CD1c-positive myeloid dendritic cell (primary cell): ENCODE measurements at regions not wholly inside any gene's neighbourhood (a gene's known extent, or its start where the extent isn't known, plus 50 kb on each side); places are given as distances from the start of the nearest gene placed in this dataset.

Experiments
- DNase-seq: peaks from one replicate; pipeline ENCODE4 v3.0.0-alpha.2; 2016; ENCODE audit errors: extremely low spot score

DNA sequence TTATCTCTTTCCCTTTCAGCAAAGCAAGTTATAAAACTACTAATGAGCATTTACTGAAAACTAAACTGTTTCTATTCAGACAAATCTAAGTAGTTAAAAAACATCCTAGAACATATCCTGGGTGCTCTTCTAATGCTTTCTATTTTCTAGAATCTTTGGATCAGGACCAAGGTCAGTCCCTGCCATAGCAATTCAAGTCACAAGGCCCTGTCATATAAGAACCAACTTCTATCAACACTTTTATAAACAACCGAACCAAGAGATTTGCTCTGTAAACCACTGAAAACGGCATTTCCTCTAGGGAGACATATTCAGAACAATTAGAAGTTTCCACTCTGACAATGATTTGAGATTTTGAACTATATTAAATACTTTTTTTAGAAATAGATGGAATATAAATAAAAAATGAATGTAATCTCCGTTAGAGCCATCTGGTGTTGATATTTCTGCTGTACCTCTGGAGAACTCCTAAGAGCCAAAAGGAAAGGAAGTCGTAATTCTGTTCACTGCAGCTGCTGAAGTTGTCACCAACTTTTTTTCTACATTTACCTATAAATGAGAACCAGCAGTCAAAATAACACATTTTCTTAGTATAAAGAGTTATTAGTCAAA lies 51.4 kb upstream of the LGSN start:
- DNase-seq, result no peak

GRCh38 chr6:63372951-63373533 lies 53.3 kb upstream of the LGSN start:
- DNase-seq, result no peak

DNA sequence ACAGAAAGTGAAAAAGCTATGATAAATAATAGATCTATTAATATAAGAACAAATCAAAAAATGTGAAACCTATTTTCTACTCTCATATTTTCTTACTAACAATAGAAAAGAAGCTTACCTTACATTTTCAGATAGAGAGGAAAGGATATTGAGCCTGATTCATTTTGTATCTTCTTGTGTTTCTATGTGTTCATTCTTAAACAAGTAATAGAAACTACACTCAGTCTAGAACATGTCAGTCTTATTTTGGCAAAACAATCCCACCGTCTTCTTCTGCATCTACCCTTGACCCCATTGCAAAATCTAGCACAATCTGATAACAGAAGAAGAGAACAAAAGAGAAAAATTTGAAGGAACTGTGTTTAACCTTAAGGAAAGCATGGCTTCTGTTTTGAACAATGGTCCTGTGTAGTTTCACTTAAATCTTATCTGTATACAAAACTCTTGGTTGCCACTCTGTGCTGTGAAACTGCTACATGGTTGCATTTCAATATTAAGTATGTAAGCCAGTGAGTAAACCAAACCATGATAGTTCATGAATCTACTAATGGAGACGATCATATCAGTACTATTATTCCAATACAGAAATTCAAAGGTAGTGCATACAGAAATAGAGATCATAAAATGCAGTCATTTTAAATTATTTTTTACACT lies 69.5 kb upstream of the LGSN start:
- no peak for DNase-seq

- DNase-seq, result no peak
These were observed 71.6 kb upstream of the LGSN start for GRCh38 chr6:63391203-63391970.

DNA sequence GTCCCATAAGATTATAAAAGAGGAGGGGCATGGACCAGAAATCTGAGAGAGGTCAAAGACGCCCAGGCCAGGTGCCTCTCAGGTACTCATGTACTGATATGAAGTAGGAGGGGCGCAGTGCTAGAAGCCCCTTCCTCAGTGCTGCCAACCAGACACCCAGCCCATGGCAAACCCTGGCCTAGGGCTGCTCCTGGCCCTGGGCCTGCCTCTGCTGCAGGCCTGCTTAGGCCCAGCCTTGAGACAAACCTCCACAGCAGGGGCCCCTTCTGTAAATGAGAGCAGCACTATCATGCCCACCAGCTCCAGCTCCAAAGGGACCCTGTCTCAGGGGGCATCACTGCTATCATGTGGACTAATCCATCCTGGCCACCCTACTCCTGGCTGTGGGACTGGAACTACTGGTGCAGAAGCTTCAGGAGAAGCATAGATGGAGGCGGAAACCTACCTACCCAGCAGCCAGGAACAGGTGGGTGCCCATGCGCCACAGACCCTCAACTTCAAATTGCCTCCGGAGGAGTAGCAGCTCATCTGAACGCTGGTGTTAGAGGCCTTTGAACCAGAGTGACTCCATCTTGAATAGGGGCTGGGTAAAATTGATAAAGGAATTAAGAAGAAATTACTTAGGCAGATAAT lies 72.4 kb upstream of the LGSN start:
- no peak for DNase-seq

- no peak for DNase-seq
These were observed 75.0 kb upstream of the LGSN start for GRCh38 chr6:63394656-63395308.

DNA sequence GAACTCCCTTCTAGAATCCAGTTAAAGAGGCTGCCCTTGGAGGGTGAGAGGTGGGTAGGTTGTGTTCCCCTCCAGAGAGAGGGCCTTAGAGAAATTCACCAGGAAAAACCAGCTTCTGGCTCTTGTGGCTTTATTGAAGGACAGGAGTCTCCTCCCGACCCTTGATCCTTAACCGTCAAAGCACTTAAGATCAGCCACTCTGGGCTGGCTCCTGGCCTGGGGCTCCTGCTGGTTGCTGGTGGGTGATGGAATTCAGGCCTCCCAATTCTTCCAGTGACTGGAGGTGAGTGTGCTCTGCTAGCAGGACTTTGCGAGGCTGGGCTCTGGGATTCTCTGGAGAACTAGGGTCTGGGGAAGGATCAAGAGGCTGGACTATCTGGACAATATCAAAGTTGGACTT lies 75.6 kb upstream of the LGSN start:
- DNase-seq, result no peak

DNA sequence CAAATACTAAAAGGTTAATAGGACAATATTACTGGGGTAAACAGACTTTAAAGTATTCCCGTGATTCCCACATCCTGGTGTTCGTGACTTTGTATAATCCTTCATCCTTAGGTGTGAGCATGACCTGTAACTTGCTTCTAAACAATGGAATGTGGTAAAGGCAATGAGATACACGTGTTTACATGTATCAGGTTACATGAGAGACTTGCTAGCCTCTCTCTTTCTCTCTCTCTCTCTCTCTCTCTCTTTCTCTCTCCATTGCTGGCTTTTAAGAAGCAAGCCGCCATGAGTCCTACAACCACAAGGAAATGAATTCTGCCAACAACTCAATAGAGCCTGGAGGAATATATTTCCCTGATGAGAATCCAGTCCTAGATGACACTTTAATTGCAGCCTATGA lies 83.9 kb upstream of the LGSN start:
- DNase-seq, result no peak

DNA sequence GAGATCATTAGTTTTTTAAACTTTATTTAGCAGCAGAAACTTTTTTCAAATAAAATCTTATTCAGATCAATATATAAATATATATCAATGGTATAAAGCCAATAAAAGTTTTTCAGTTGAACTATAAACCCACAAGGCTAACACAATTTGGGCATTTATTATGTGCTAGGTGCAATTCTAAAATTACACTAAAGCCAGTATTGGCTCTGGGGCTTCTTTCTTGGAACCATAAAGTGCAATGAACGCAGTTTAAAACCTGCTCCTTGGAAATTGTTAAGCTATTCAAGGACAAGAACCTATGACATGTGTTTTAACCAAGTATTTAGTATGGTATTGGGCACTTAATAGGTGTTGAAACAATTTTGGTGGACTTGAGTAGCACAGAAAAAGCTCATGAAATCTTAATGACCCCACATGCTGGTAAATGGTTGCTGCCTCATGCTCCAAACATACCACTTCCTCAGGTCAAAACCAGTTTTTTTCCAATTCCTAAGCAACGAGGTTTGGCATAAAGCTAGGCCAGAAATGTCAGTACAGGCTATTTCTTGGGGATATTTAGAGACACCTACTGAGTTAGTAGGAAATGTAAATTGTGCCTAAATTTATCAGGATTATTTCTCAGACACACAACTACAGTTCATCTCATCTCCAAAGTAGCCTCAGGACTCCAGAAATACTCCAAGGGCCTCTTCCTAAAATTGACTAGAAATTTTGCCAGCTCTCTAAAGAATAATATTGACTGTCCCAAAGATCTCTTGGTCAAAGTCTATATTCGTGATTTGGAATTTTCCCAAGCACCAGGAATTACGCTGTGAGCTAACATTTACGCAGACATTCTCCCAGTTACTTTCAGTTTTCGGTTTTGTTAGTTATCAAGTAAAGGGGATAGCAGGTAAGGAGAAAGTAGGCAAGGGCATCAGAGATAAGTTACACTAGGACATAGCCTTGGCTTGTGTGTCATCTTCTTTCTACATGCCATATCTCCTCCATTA lies 90.9 kb upstream of the LGSN start:
- DNase-seq, result no peak

- DNase-seq, result no peak
These were observed 95.5 kb upstream of the LGSN start for GRCh38 chr6:63415286-63415685.

DNA sequence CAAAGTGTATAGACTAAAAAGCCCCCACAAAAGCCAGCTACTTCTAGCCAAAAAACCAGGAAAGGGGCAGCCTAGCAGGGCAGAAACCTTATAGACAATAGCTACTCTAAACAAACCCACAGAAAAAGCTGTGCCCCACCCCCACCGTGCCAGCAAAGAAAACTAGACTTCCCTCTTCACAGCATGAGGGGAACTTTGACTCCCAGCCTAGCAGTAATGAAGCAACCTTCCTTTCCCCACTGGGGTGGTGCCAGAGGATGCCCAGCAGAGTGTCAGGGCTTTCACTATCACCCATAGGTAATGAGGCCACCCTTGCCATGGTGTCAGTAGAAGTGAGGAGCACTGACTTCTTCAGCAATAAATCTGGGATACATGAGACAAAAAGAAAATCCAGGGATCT lies 99.0 kb upstream of the LGSN start:
- DNase-seq, result peak; percentile 8

DNA sequence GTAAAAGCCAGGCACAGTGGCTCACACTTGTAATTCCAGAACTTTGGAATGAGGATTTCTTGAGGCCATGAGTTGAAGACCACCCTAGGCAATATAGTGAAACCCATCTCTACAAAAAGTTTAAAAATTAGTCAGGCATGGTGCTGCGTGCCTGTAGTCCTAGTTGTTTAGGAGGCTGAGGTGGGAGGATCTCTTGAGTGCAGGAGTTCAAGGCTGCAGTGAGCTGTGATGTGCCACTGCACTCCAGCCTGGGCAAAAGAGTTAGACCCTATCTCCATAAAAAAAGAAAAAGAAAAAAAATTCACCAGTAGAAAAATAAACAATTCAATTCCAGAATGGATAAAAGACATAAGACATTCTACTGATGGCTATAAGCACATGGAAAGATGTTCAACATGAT lies 104.9 kb upstream of the LGSN start:
- DNase-seq, result no peak

- no peak for DNase-seq
These were observed 105.7 kb upstream of the LGSN start for GRCh38 chr6:63425493-63425892.

DNA sequence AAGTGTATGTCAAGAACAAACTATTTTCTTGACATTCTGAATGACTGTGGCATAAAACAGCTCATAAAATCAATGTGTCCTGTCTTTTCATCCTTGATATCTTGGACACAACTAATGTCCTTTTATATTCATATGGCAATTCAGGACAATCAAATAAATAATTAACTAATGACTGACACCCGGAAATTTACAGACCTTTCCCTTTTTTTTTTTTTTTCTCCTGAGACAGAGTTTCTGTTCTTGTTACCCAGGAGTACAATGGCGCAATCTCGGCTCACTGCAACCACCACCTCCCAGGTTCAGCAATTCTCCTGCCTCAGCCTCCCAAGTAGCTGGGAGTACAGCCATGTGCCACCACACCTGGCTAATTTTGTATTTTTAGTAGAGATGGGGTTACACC lies 107.1 kb upstream of the LGSN start:
- DNase-seq, result no peak

DNA sequence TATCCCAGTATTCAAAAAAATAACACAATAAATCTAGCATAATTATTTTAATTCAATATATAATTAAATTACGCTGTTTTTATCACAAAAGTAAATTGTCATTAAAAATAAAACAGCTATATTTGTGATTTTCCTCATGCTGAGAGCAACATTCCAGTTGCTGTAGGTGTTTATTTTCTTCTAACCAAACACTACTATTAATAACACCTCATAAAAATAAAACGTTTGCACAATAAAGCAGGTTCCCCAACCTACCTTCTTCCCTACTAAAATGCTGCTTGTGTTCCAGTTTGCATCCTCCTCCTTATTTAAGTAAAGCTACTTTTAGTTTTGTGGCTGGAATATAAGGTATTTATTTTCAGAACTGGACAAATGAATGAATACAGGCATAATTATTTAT lies 108.2 kb upstream of the LGSN start:
- DNase-seq, result no peak

- no peak for DNase-seq
These were observed 111.3 kb upstream of the LGSN start for GRCh38 chr6:63430985-63431519.

GRCh38 chr6:63434943-63435342 lies 115.2 kb upstream of the LGSN start:
- DNase-seq, result no peak

- DNase-seq, result no peak
These were observed 116.6 kb upstream of the LGSN start for GRCh38 chr6:63436356-63436755.

- DNase-seq, result no peak
These were observed 117.3 kb upstream of the LGSN start for GRCh38 chr6:63437058-63437457.

- DNase-seq, result no peak
These were observed 120.3 kb upstream of the LGSN start for GRCh38 chr6:63440057-63440456.
